ENCODE measurements at regions not wholly inside any gene's neighbourhood (a gene's known extent, or its start where the extent isn't known, plus 50 kb on each side); places are given as distances from the start of the nearest gene placed in this dataset.

- TF ChIP-seq EP300 (IDR thresholded peaks at IDR 0.05) (no peak), POLR2A (IDR thresholded peaks at IDR 0.05) (no peak), CTCF (IDR thresholded peaks at IDR 0.05) (no peak)
- no peak overlapping the region for H3K27ac ChIP-seq
- WGBS, 3 donors = 94 to 96% (median 95%) methylated on average over 9 of the region's 9 CpGs
- no peak overlapping the region for H3K4me3 ChIP-seq
- no peaks in the 10 kb centered on the region for H3K4me1 ChIP-seq (ENCODE audit: insufficient read depth)
- H3K9me3 ChIP-seq = no peaks in the 10 kb centered on the region
- no peak for DNase-seq
- H3K36me3 ChIP-seq = no peaks in the 10 kb centered on the region
- no peaks in the 10 kb centered on the region for H3K27me3 ChIP-seq
- intact Hi-C loops (cut with DNase I) = no loop called here
Measured at GRCh38 chr21:36211660-36212512, 55.3 kb downstream of the DOP1B start.

- intact Hi-C loops (cut with DNase I) = no loop called here
Measured at GRCh38 chr21:36212513-36212780, 55.8 kb downstream of the DOP1B start.

GRCh38 chr21:36214561-36214960, 57.9 kb downstream of the DOP1B start:
- H3K36me3 ChIP-seq = no peaks in the 10 kb centered on the region
- DNase-seq = no peak
- no peak for TF ChIP-seq EP300 (IDR thresholded peaks at IDR 0.05)
- no peak for TF ChIP-seq CTCF (IDR thresholded peaks at IDR 0.05)
- H3K27me3 ChIP-seq = no peaks in the 10 kb centered on the region
- WGBS, 3 donors = 80 to 97% (median 84%) methylated on average over 3 of the region's 3 CpGs
- H3K9me3 ChIP-seq = no peaks in the 10 kb centered on the region
- H3K4me3 ChIP-seq = no peak overlapping the region
- H3K4me1 ChIP-seq (ENCODE audit: insufficient read depth) = no peaks in the 10 kb centered on the region
- intact Hi-C loops (cut with DNase I) = no loop called here
- H3K27ac ChIP-seq = no peak overlapping the region

More at GRCh38 chr21:36212513-36212780, 55.8 kb downstream of the DOP1B start:
- no peaks in the 10 kb centered on the region for H3K27me3 ChIP-seq
- H3K36me3 ChIP-seq = no peaks in the 10 kb centered on the region
- WGBS, 3 donors = 91 to 95% (median 92%) methylated on average over 5 of the region's 5 CpGs
- H3K4me1 ChIP-seq (ENCODE audit: insufficient read depth) = no peaks in the 10 kb centered on the region
- H3K4me3 ChIP-seq = no peak overlapping the region
- no peak overlapping the region for H3K27ac ChIP-seq
- H3K9me3 ChIP-seq = no peaks in the 10 kb centered on the region
- TF ChIP-seq CTCF (IDR thresholded peaks at IDR 0.05) (no peak), POLR2A (IDR thresholded peaks at IDR 0.05) (no peak), EP300 (IDR thresholded peaks at IDR 0.05) (no peak)
- DNase-seq = no peak

GRCh38 chr21:36217743-36218142, 61.1 kb downstream of the DOP1B start:
- H3K27me3 ChIP-seq = no peaks in the 10 kb centered on the region
- DNase-seq = no peak
- no peaks in the 10 kb centered on the region for H3K4me1 ChIP-seq (ENCODE audit: insufficient read depth)
- 39 to 51% (median 43%) methylated on average over 4 of the region's 4 CpGs for WGBS, 3 donors
- no peak overlapping the region for H3K4me3 ChIP-seq
- intact Hi-C loops (cut with DNase I) = no loop called here
- TF ChIP-seq CTCF (IDR thresholded peaks at IDR 0.05) (no peak), EP300 (IDR thresholded peaks at IDR 0.05) (no peak), POLR2A (IDR thresholded peaks at IDR 0.05) (no peak)
- H3K9me3 ChIP-seq = no peaks in the 10 kb centered on the region
- H3K27ac ChIP-seq = no peak overlapping the region
- H3K36me3 ChIP-seq = no peaks in the 10 kb centered on the region
